OCI-LY7 (cell line): ENCODE measurements at regions not wholly inside any gene's neighbourhood (a gene's known extent, or its start where the extent isn't known, plus 50 kb on each side); places are given as distances from the start of the nearest gene placed in this dataset.

Experiments
- BruUV-seq: library from RNA; stranded (reverse); fragments of 400-500 nt; replicated peaks from 2 replicates; lab custom pipeline; 2021; lab: Mats Ljungman, UMichigan
- CTCF ChIA-PET: fragments of 300-600 bp; sonication (Branson Sonifier 250); formaldehyde crosslinking; loops from one replicate; lab custom pipeline; 2022; ENCODE audit warnings: antibody characterized with exemption; ENCODE audit not compliant: unreplicated experiment; lab: Charles Lee
- POLR2A ChIA-PET: fragments of 300-600 bp; sonication (Branson Sonifier 250); formaldehyde crosslinking; loops from one replicate; lab custom pipeline; 2022; ENCODE audit warnings: antibody characterized with exemption; lab: Charles Lee
- DNase-seq: peaks from one replicate; pipeline ENCODE4 v3.0.0-alpha.2; 2015; ENCODE audit warnings: low spot score
- H2AFZ ChIP-seq: fragments of 200-600 bp; sonication (generic), shearing (Covaris generic); 2 replicates; pipeline ENCODE4 v1.6.1; 2014; ENCODE audit warnings: mild to moderate bottlenecking, antibody characterized with exemption, low read length, moderate library complexity
- H3K27ac ChIP-seq: fragments of 200-600 bp; sonication (generic); 2 replicates; pipeline ENCODE4 v1.5.1; 2014; ENCODE audit warnings: mixed run types, low read depth, mild to moderate bottlenecking, moderate library complexity, low read length, inconsistent platforms; ENCODE audit not compliant: poor library complexity, severe bottlenecking
- H3K36me3 ChIP-seq: fragments of 200-600 bp; sonication (generic); 2 replicates; pipeline ENCODE4 v1.6.1; 2014; ENCODE audit warnings: mild to moderate bottlenecking, antibody characterized with exemption, low read length, moderate library complexity, mixed read lengths; ENCODE audit not compliant: insufficient read depth
- H3K4me1 ChIP-seq: fragments of 200-600 bp; sonication (generic); 2 replicates; pipeline ENCODE4 v1.5.1; 2014; ENCODE audit warnings: mild to moderate bottlenecking, low read length; ENCODE audit not compliant: insufficient read depth, poor library complexity, severe bottlenecking
- H3K4me2 ChIP-seq: fragments of 200-600 bp; sonication (generic); 2 replicates; pipeline ENCODE4 v1.6.1; 2014; ENCODE audit warnings: mild to moderate bottlenecking, low read length
- H3K4me3 ChIP-seq: fragments of 200-600 bp; sonication (generic); 2 replicates; pipeline ENCODE4 v1.5.1; 2014; ENCODE audit warnings: mild to moderate bottlenecking, low read depth, low read length; ENCODE audit not compliant: poor library complexity, severe bottlenecking
- H3K79me2 ChIP-seq: fragments of 200-600 bp; sonication (generic); 2 replicates; pipeline ENCODE4 v1.6.1; 2016; ENCODE audit warnings: low read depth, mild to moderate bottlenecking, low read length, moderate library complexity, mixed read lengths; ENCODE audit not compliant: insufficient read depth
- H3K9me2 ChIP-seq: fragments of 200-600 bp; sonication (generic); 2 replicates; pipeline ENCODE4 v1.6.1; 2016; ENCODE audit warnings: mild to moderate bottlenecking, low read length, mixed read lengths; ENCODE audit not compliant: insufficient read depth
- H3K9me3 ChIP-seq: fragments of 200-600 bp; sonication (generic); 2 replicates; pipeline ENCODE4 v1.6.1; 2014; ENCODE audit warnings: mild to moderate bottlenecking, mixed run types, low read length, mixed read lengths
- H4K20me1 ChIP-seq: fragments of 200-600 bp; sonication (generic); 2 replicates; pipeline ENCODE4 v1.6.1; 2014; ENCODE audit warnings: mild to moderate bottlenecking, antibody characterized with exemption, low read length, moderate library complexity, mixed read lengths; ENCODE audit not compliant: insufficient read depth
- CTCF ChIP-seq: fragments of 200-600 bp; sonication (generic); conservative IDR thresholded peaks from 2 replicates; pipeline ENCODE4 v1.5.1; 2014; ENCODE audit warnings: mild to moderate bottlenecking, antibody characterized with exemption, low read length, moderate library complexity, mixed read lengths
- EZH2phosphoT487 ChIP-seq: fragments of 200-600 bp; sonication (generic); IDR thresholded peaks from 2 replicates; pipeline ENCODE4 v1.6.1; 2018; ENCODE audit warnings: low read depth, borderline replicate concordance, mild to moderate bottlenecking, mixed run types, antibody characterized with exemption, low read length, moderate library complexity, mixed read lengths
- intact Hi-C: fragments of 100-400 bp; cut with micrococcal nuclease; formaldehyde crosslinking; loops from one replicate; pipeline ENCODE4 v1.10.0; 2022; ENCODE audit not compliant: unreplicated experiment

DNA sequence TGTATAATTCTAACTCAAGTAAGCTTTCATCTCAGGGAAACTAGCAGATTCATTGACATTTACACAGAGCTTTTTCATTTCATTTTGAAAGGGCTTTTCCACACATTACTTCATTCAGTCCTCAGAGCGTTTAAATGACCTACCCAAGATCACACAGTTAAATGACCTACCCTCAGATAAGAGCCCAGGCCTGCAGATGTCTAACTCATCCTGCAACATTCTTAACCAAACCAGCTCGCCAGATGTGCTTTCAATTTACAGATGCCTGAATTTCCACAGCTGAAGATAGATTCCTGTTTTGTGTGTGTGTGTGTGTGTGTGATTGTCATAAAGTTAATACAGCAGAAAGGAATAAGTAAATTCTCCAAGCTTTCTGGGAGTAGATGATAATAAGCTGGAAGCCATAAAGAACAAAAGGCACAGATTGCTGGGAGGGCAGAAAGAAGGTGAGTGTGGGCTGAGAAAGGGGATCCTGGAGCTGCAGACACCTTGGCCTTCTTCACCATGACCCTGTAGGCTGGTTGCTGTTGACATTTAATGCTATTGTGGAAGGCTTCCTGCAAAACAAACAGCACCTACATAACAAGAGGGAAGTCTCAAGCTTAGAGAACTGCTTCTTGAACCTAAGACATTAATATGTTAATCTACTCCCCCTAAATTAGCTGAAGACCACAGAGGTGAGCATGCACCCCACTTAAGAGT, 489.7 kb upstream of the CELF2 start:
- no peaks in the 10 kb centered on the region for H3K9me3 ChIP-seq
- H3K9me2 ChIP-seq, result no peaks in the 10 kb centered on the region
- DNase-seq, result no peak
- POLR2A ChIA-PET, result interaction anchor here (0.6 to 1.6 kb wide), 3 partner anchors 15 to 1273 kb away, joined by 3 to 5 read pairs (median 4); no protein-coding TSS in a partner anchor
- H3K36me3 ChIP-seq, result no peaks in the 10 kb centered on the region
- no peaks in the 10 kb centered on the region for H3K4me1 ChIP-seq
- no peak overlapping the region for H2AFZ ChIP-seq
- CTCF ChIA-PET, result no interaction called here
- H3K4me3 ChIP-seq, result no peak overlapping the region
- no peak overlapping the region for H3K4me2 ChIP-seq
- H4K20me1 ChIP-seq, result no peaks in the 10 kb centered on the region
- TF ChIP-seq EZH2phosphoT487 (no peak), CTCF (no peak)
- no peaks in the 10 kb centered on the region for H3K79me2 ChIP-seq
- H3K27ac ChIP-seq, result no peak overlapping the region
- no TSS peak for BruUV-seq
- intact Hi-C loops, result no loop called here

GRCh38 chr10:10528563-10528910, 489.1 kb upstream of the CELF2 start:
- no peak overlapping the region for H2AFZ ChIP-seq
- no peak overlapping the region for H3K4me2 ChIP-seq
- H3K9me2 ChIP-seq, result no peaks in the 10 kb centered on the region
- no peaks in the 10 kb centered on the region for H3K79me2 ChIP-seq
- TF ChIP-seq CTCF (no peak), EZH2phosphoT487 (no peak)
- no peak for DNase-seq
- no peaks in the 10 kb centered on the region for H3K36me3 ChIP-seq
- H3K9me3 ChIP-seq, result no peaks in the 10 kb centered on the region
- intact Hi-C loops, result no loop called here
- no TSS peak for BruUV-seq
- no peaks in the 10 kb centered on the region for H4K20me1 ChIP-seq
- H3K27ac ChIP-seq, result no peak overlapping the region
- H3K4me1 ChIP-seq, result no peaks in the 10 kb centered on the region
- ChIA-PET CTCF (no interaction called here), POLR2A (interaction anchor here (1.6 kb wide), 1 partner anchor 16 kb away, joined by 4 read pairs; no protein-coding TSS in a partner anchor)
- H3K4me3 ChIP-seq, result no peak overlapping the region

DNA sequence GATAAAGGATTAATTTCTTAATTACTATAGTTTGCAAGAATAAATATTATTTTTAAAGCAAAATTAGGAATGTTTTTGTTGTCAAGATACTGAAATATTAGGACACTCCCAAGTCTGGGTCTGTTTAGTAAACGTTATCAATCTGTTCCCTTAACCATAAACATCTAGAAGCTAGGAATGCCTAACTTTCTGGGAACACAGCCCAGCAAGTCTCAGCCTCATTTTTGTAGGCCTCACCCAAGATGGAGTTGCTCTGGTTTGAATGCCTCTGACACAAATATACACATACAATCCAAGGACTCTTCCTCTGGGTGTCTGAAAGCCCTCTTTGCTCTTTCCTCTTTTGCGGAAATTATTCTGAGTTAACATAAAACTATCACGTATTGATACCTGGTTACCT, 487.4 kb upstream of the CELF2 start:
- H3K36me3 ChIP-seq, result no peaks in the 10 kb centered on the region
- POLR2A ChIA-PET, result no interaction called here
- H3K27ac ChIP-seq, result no peak overlapping the region
- H4K20me1 ChIP-seq, result no peaks in the 10 kb centered on the region
- H3K4me3 ChIP-seq, result no peak overlapping the region
- no peaks in the 10 kb centered on the region for H3K9me3 ChIP-seq
- no peak for TF ChIP-seq CTCF
- no peaks in the 10 kb centered on the region for H3K79me2 ChIP-seq
- CTCF ChIA-PET, result no interaction called here
- intact Hi-C loops, result no loop called here
- BruUV-seq, result no TSS peak
- no peaks in the 10 kb centered on the region for H3K9me2 ChIP-seq
- no peak overlapping the region for H3K4me2 ChIP-seq
- H2AFZ ChIP-seq, result no peak overlapping the region
- no peak for DNase-seq
- no peaks in the 10 kb centered on the region for H3K4me1 ChIP-seq
